Hematopoietic multipotent progenitor cell treated with erythropoietin and hydrocortisone succinate and interleukin-3 and kit ligand, for 6 days (in vitro differentiated cells): ENCODE measurements at regions not wholly inside any gene's neighbourhood (a gene's known extent, or its start where the extent isn't known, plus 50 kb on each side); places are given as distances from the start of the nearest gene placed in this dataset.

Experiments used
- DNase-seq: peaks from one replicate; pipeline ENCODE4 v3.0.0-alpha.2; 2015

- no peak for DNase-seq
Observed at GRCh38 chr1:234972411-234973191, 156.0 kb downstream of the TOMM20 start.

- DNase-seq, result no peak
Observed at GRCh38 chr1:234971586-234972297, 156.9 kb downstream of the TOMM20 start.

- DNase-seq, result peak; percentile 52
Observed at GRCh38 chr1:234970731-234971476, 157.7 kb downstream of the TOMM20 start.

- no peak for DNase-seq
Observed at GRCh38 chr1:234970401-234970730, 158.3 kb downstream of the TOMM20 start.

- DNase-seq, result no peak
Observed at GRCh38 chr1:234969581-234970400, 158.8 kb downstream of the TOMM20 start.

GRCh38 chr1:234969011-234969441 lies 159.6 kb downstream of the TOMM20 start:
- DNase-seq, result no peak

- DNase-seq, result no peak
Observed at GRCh38 chr1:234968451-234968850, 160.2 kb downstream of the TOMM20 start.

- DNase-seq, result no peak
Observed at GRCh38 chr1:234967121-234967520, 161.5 kb downstream of the TOMM20 start.

- peak; percentile 49 for DNase-seq
Observed at GRCh38 chr1:234965111-234965510, 163.5 kb downstream of the TOMM20 start.

- no peak for DNase-seq
Observed at GRCh38 chr1:234963904-234964702, 164.5 kb downstream of the TOMM20 start.

GRCh38 chr1:234963180-234963903 lies 165.3 kb downstream of the TOMM20 start:
- DNase-seq, result peak; percentile 94

GRCh38 chr1:234962340-234962989 lies 166.2 kb downstream of the TOMM20 start:
- peak; percentile 73 for DNase-seq

- peak; percentile 77 for DNase-seq
Observed at GRCh38 chr1:234961456-234962339, 166.9 kb downstream of the TOMM20 start.

- no peak for DNase-seq
Observed at GRCh38 chr1:234960722-234961455, 167.7 kb downstream of the TOMM20 start.

GRCh38 chr1:234958706-234959657 lies 169.7 kb downstream of the TOMM20 start:
- DNase-seq, result peak; percentile 66

- no peak for DNase-seq
Observed at GRCh38 chr1:234958066-234958705, 170.5 kb downstream of the TOMM20 start.
